Astrocyte (in vitro differentiated cells and primary cell): ENCODE measurements at regions not wholly inside any gene's neighbourhood (a gene's known extent, or its start where the extent isn't known, plus 50 kb on each side); places are given as distances from the start of the nearest gene placed in this dataset.

Source experiments
- CTCF ChIP-seq: IDR thresholded peaks from 2 replicates; pipeline ENCODE4 v1.5.1; 2011; ENCODE audit warnings: low read depth, mild to moderate bottlenecking, inconsistent platforms, low read length, moderate library complexity; ENCODE audit not compliant: insufficient read depth
- EZH2 ChIP-seq: IDR thresholded peaks from 2 replicates; pipeline ENCODE4 v1.6.1; 2012; ENCODE audit warnings: mild to moderate bottlenecking, low read length, inconsistent platforms; ENCODE audit not compliant: insufficient read depth

GRCh38 chr2:88826399-88826798 lies 134.9 kb downstream of the RPIA start:
- TF ChIP-seq CTCF (no peak), EZH2 (no peak)
